ENCODE measurements at regions not wholly inside any gene's neighbourhood (a gene's known extent, or its start where the extent isn't known, plus 50 kb on each side); places are given as distances from the start of the nearest gene placed in this dataset.

- BruUV-seq (replicated peaks) = no TSS peak
- CTCF ChIA-PET = no interaction called here
- RAD21 ChIA-PET (ENCODE audit: low non-redundant PET in 1 of 2, low total read pairs in 2 of 2, uncharacterized antibody in 2 of 2, unreplicated experiment in 2 of 2) = no interaction called here
Measured at GRCh38 chr18:49682173-49682802, 120.4 kb downstream of the LIPG start.

GRCh38 chr18:49681387-49681786 lies 119.5 kb downstream of the LIPG start:
- POLR2A ChIA-PET = no interaction called here
- DNase-seq (ENCODE audit: low read depth, low spot score) = no peak

More at GRCh38 chr18:49682173-49682802, 120.4 kb downstream of the LIPG start:
- peaks cover 5% of the 10 kb centered on the region; the same call in 1 of the 2 replicates for H3K27me3 ChIP-seq (ENCODE audit: insufficient read depth, low read length)
- ATAC-seq (no peak), DNase-seq (ENCODE audit: low read depth, low spot score) (no peak)
- no peaks in the 10 kb centered on the region for H3K9me3 ChIP-seq (ENCODE audit: control insufficient read depth in 1 of 2, insufficient read depth in 1 of 2, low read depth in 1 of 2, low read length in 2 of 2)
- H3K9ac ChIP-seq (ENCODE audit: low read length) = no peak overlapping the region
- no peak overlapping the region for H3K4me3 ChIP-seq (replicated peaks in 1 of 2; ENCODE audit: low read depth in 1 of 2, low read length in 2 of 2)
- no peaks in the 10 kb centered on the region for H4K20me1 ChIP-seq (ENCODE audit: insufficient read depth)
- no peaks in the 10 kb centered on the region for H3K79me2 ChIP-seq (ENCODE audit: insufficient read depth, low read length)
- no peaks in the 10 kb centered on the region for H3K9me2 ChIP-seq (ENCODE audit: insufficient read depth)
- H3K4me1 ChIP-seq (ENCODE audit: control insufficient read depth in 1 of 2, insufficient read depth in 2 of 2, low read length in 2 of 2) = no peaks in the 10 kb centered on the region
- H3K27ac ChIP-seq (ENCODE audit: low read depth, low read length) = no peak overlapping the region
- H2AFZ ChIP-seq (ENCODE audit: low read depth, low read length, poor library complexity, severe bottlenecking) = no peak overlapping the region
- TF ChIP-seq SRF (IDR thresholded peaks at IDR 0.05; ENCODE audit: low read depth) = no peak
- no peak for TF ChIP-seq YY1 (IDR thresholded peaks at IDR 0.05; ENCODE audit: extremely low read depth, insufficient replicate concordance, low read depth, low read length)
- H3K4me2 ChIP-seq (ENCODE audit: low read length) = no peak overlapping the region
- no peaks in the 10 kb centered on the region for H3K36me3 ChIP-seq (ENCODE audit: control insufficient read depth in 1 of 2, insufficient read depth in 2 of 2, low read length in 2 of 2)
- POLR2A ChIA-PET = no interaction called here
- intact Hi-C loops (cut with micrococcal nuclease) = no loop called here

More at GRCh38 chr18:49681387-49681786, 119.5 kb downstream of the LIPG start:
- Histone ChIP-seq H3K4me1 (ENCODE audit: control insufficient read depth in 1 of 2, insufficient read depth in 2 of 2, low read length in 2 of 2) (no peaks in the 10 kb centered on the region), H3K9me2 (ENCODE audit: insufficient read depth) (no peaks in the 10 kb centered on the region), H4K20me1 (ENCODE audit: insufficient read depth) (no peaks in the 10 kb centered on the region), H2AFZ (ENCODE audit: low read depth, low read length, poor library complexity, severe bottlenecking) (no peak overlapping the region), H3K79me2 (ENCODE audit: insufficient read depth, low read length) (no peaks in the 10 kb centered on the region), H3K27me3 (ENCODE audit: insufficient read depth, low read length) (peaks cover 5% of the 10 kb centered on the region; the same call in 1 of the 2 replicates), H3K27ac (ENCODE audit: low read depth, low read length) (no peak overlapping the region), H3K4me3 (replicated peaks in 1 of 2; ENCODE audit: low read depth in 1 of 2, low read length in 2 of 2) (no peak overlapping the region), H3K9ac (ENCODE audit: low read length) (no peak overlapping the region), H3K4me2 (ENCODE audit: low read length) (no peak overlapping the region), H3K9me3 (ENCODE audit: control insufficient read depth in 1 of 2, insufficient read depth in 1 of 2, low read depth in 1 of 2, low read length in 2 of 2) (no peaks in the 10 kb centered on the region), H3K36me3 (ENCODE audit: control insufficient read depth in 1 of 2, insufficient read depth in 2 of 2, low read length in 2 of 2) (no peaks in the 10 kb centered on the region)
- ATAC-seq = no peak
- ChIA-PET RAD21 (ENCODE audit: low non-redundant PET in 1 of 2, low total read pairs in 2 of 2, uncharacterized antibody in 2 of 2, unreplicated experiment in 2 of 2) (no interaction called here), CTCF (no interaction called here)
- intact Hi-C loops (cut with micrococcal nuclease) = no loop called here
- BruUV-seq (replicated peaks) = no TSS peak
- TF ChIP-seq CTCF (IDR thresholded peaks at IDR 0.05 in 2 of 3, conservative IDR thresholded peaks at IDR 0.05 in 1 of 3; ENCODE audit: borderline replicate concordance in 1 of 3, insufficient read depth in 1 of 3, low read depth in 2 of 3, low read length in 2 of 3) (no peak), EGR1 (IDR thresholded peaks at IDR 0.05; ENCODE audit: low read depth) (no peak), POLR2A (IDR thresholded peaks at IDR 0.05; ENCODE audit: borderline replicate concordance, extremely low read depth, insufficient read depth, insufficient read length) (no peak), JUND (IDR thresholded peaks at IDR 0.05) (no peak), POLR2AphosphoS5 (IDR thresholded peaks at IDR 0.05; ENCODE audit: low read depth, low read length) (no peak)
